Neuronal stem cell (in vitro differentiated cells): ENCODE measurements at regions not wholly inside any gene's neighbourhood (a gene's known extent, or its start where the extent isn't known, plus 50 kb on each side); places are given as distances from the start of the nearest gene placed in this dataset.

Source experiments
- DNase-seq: peaks from one replicate; pipeline ENCODE4 v3.0.0-alpha.2; 2013; ENCODE audit warnings: low spot score
- H2AFZ ChIP-seq: one replicate; pipeline ENCODE4 v1.6.1; 2013; ENCODE audit warnings: mild to moderate bottlenecking, low read length, inconsistent platforms
- H2AK5ac ChIP-seq: 2 replicates; pipeline ENCODE4 v1.6.1; 2013; ENCODE audit warnings: low read depth, mild to moderate bottlenecking, inconsistent platforms, low read length, moderate library complexity, mixed read lengths
- H2BK120ac ChIP-seq: 2 replicates; pipeline ENCODE4 v1.6.1; 2013; ENCODE audit warnings: low read depth, mild to moderate bottlenecking, inconsistent platforms, low read length, moderate library complexity, mixed read lengths
- H2BK12ac ChIP-seq: one replicate; pipeline ENCODE4 v1.6.1; 2013; ENCODE audit warnings: low read length, inconsistent platforms
- H2BK15ac ChIP-seq: 2 replicates; pipeline ENCODE4 v1.6.1; 2013; ENCODE audit warnings: mild to moderate bottlenecking, low read length, inconsistent platforms, mixed read lengths
- H2BK5ac ChIP-seq: one replicate; pipeline ENCODE4 v1.6.1; 2013; ENCODE audit warnings: inconsistent platforms, mild to moderate bottlenecking, low read length, moderate library complexity
- H3K14ac ChIP-seq: one replicate; pipeline ENCODE4 v1.6.1; 2013; ENCODE audit warnings: low read length, inconsistent platforms
- H3K18ac ChIP-seq: 2 replicates; pipeline ENCODE4 v1.6.1; 2013; ENCODE audit warnings: low read length, inconsistent platforms
- H3K23ac ChIP-seq: 2 replicates; pipeline ENCODE4 v1.6.1; 2013; ENCODE audit warnings: low read depth, mild to moderate bottlenecking, mixed read lengths, low read length, inconsistent platforms; ENCODE audit not compliant: poor library complexity
- H3K27ac ChIP-seq: replicated peaks from 3 replicates; pipeline ENCODE4 v1.5.1; 2013; ENCODE audit warnings: low read length, inconsistent platforms
- H3K27me3 ChIP-seq, 3 experiments: 2 replicates each; pipeline ENCODE4 v1.6.1; 2013; ENCODE audit warnings: low read length in 3 of 3, mild to moderate bottlenecking in 2 of 3, inconsistent platforms in 1 of 3, low read depth in 1 of 3, mixed read lengths in 1 of 3, moderate library complexity in 1 of 3; ENCODE audit not compliant: control insufficient read depth in 3 of 3, insufficient read depth in 3 of 3
- H3K36me3 ChIP-seq, 2 donors: replicated peaks in 1 of 2; 2 replicates each; pipeline ENCODE4 v1.6.1; 2013; ENCODE audit warnings: low read length in 2 of 2; ENCODE audit not compliant: control insufficient read depth in 2 of 2, insufficient read depth in 2 of 2
- H3K4ac ChIP-seq: 2 replicates; pipeline ENCODE4 v1.6.1; 2013; ENCODE audit warnings: inconsistent platforms, mild to moderate bottlenecking, low read length, moderate library complexity
- H3K4me1 ChIP-seq, 2 donors: 1 replicate in 1 of 2; 2 replicates in 1 of 2; pipeline ENCODE4 v1.6.1; 2013; ENCODE audit warnings: low read length in 2 of 2, low read depth in 1 of 2; ENCODE audit not compliant: control insufficient read depth in 2 of 2, insufficient read depth in 1 of 2
- H3K4me2 ChIP-seq: one replicate; pipeline ENCODE4 v1.6.1; 2013; ENCODE audit warnings: mild to moderate bottlenecking, low read length, inconsistent platforms; ENCODE audit not compliant: insufficient read depth, poor library complexity, severe bottlenecking
- H3K4me3 ChIP-seq, 2 donors: 2 replicates each; pipeline ENCODE4 v1.5.1; 2013; ENCODE audit warnings: low read length in 2 of 2, mild to moderate bottlenecking in 2 of 2, inconsistent platforms in 1 of 2, moderate library complexity in 1 of 2
- H3K79me1 ChIP-seq: one replicate; pipeline ENCODE4 v1.6.1; 2013; ENCODE audit warnings: low read depth, mild to moderate bottlenecking, inconsistent platforms, low read length, moderate library complexity
- H3K9ac ChIP-seq: one replicate; pipeline ENCODE4 v1.6.1; 2013; ENCODE audit warnings: mild to moderate bottlenecking, low read depth, low read length, inconsistent platforms; ENCODE audit not compliant: poor library complexity
- H3K9me3 ChIP-seq, 2 donors: replicated peaks in 1 of 2; 2 replicates each; pipeline versions ENCODE3 to v1.6.1; 2013; ENCODE audit warnings: low read length in 2 of 2, mild to moderate bottlenecking in 2 of 2, inconsistent platforms in 1 of 2, low read depth in 1 of 2, mixed read lengths in 1 of 2, moderate library complexity in 1 of 2; ENCODE audit not compliant: control insufficient read depth in 2 of 2, insufficient read depth in 1 of 2
- H4K8ac ChIP-seq: one replicate; pipeline ENCODE4 v1.6.1; 2013; ENCODE audit warnings: low read depth, mild to moderate bottlenecking, inconsistent platforms, low read length, moderate library complexity
- H4K91ac ChIP-seq: one replicate; pipeline ENCODE4 v1.6.1; 2013; ENCODE audit warnings: low read length, low read depth, mild to moderate bottlenecking, inconsistent platforms; ENCODE audit not compliant: poor library complexity
- WGBS, 2 donors: extraction: QIAGEN DNeasy Blood & Tissue Kit; methylation state at CpG; one replicate each; pipeline ENCODE4 v1.1.7; 2013; ENCODE audit warnings: missing lambda C conversion rate in 2 of 2, mixed read lengths in 1 of 2; ENCODE audit not compliant: insufficient read length in 2 of 2, insufficient replicate concordance in 1 of 2; ENCODE audit errors: extremely low coverage in 2 of 2; 5-methylcytosine and 5-hydroxymethylcytosine counted together

DNA sequence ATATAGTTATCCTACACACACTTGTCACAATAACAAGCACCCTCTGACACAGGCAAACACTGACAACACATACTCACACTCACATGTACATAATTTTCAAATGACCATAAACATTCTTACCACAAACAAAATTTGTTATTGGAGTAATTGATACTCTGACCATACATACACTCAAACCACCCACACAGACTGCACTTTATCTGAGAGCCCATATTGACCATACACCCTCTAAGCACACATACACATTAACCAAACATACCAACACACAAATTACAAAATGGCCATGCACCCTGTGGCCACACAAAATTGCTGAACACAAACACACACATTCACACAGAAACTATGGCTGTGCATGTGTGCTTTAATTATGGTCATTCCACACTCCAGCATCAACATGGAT, 79.1 kb upstream of the FAM120A start:
- H2BK12ac ChIP-seq = no peak overlapping the region
- no peak overlapping the region for H3K9ac ChIP-seq
- H4K8ac ChIP-seq = no peak overlapping the region
- no peak overlapping the region for H3K27ac ChIP-seq
- DNase-seq = no peak
- no peak overlapping the region for H3K23ac ChIP-seq
- no peaks in the 10 kb centered on the region for H3K79me1 ChIP-seq
- H3K4ac ChIP-seq = no peak overlapping the region
- H2BK15ac ChIP-seq = no peak overlapping the region
- H3K9me3 ChIP-seq = no peaks in the 10 kb centered on the region
- peaks cover 0 to 8% (median 0%) of the 10 kb centered on the region in 3 experiments for H3K27me3 ChIP-seq
- H3K4me3 ChIP-seq = no peak overlapping the region
- no peak overlapping the region for H2AK5ac ChIP-seq
- H2BK5ac ChIP-seq = no peak overlapping the region
- H3K4me2 ChIP-seq = no peak overlapping the region
- no peak overlapping the region for H2BK120ac ChIP-seq
- H2AFZ ChIP-seq = no peak overlapping the region
- no peaks in the 10 kb centered on the region for H3K4me1 ChIP-seq
- no peak overlapping the region for H4K91ac ChIP-seq
- no peak overlapping the region for H3K18ac ChIP-seq
- no peaks in the 10 kb centered on the region for H3K36me3 ChIP-seq
- no peak overlapping the region for H3K14ac ChIP-seq

- Histone ChIP-seq H2BK5ac (no peak overlapping the region), H3K27ac (no peak overlapping the region), H4K91ac (no peak overlapping the region), H3K14ac (no peak overlapping the region), H2BK15ac (no peak overlapping the region), H2BK12ac (no peak overlapping the region), H3K4me1 (no peaks in the 10 kb centered on the region), H3K36me3 (no peaks in the 10 kb centered on the region), H2BK120ac (no peak overlapping the region), H2AFZ (no peak overlapping the region), H3K9ac (no peak overlapping the region), H3K4me2 (no peak overlapping the region), H3K18ac (no peak overlapping the region), H3K23ac (no peak overlapping the region), H3K4me3 (no peak overlapping the region), H3K4ac (no peak overlapping the region), H3K79me1 (no peaks in the 10 kb centered on the region), H3K27me3 (peaks cover 0 to 8% (median 0%) of the 10 kb centered on the region in 3 experiments), H4K8ac (no peak overlapping the region), H2AK5ac (no peak overlapping the region), H3K9me3 (no peaks in the 10 kb centered on the region)
- DNase-seq = no peak
Observed at GRCh38 chr9:93376411-93376810, 75.1 kb upstream of the FAM120A start.

DNA sequence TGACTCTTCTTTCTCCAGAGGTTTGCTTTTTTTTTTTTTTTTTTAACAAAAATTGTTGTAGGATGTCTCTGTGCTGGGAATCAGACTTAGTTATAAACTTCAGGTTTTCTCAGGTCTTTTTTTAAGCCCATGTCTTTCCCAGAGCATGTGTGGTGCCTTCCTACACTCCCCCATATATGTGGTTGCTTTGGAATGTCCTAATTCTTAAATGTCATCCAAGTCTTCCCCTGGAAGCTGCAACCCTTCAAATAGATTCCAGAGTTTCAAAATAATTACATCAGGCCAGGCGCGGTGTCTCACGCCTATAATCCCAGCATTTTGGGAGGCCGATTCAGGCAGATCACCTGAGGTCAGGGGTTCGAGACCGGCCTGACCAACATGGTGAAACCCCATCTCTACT, 73.2 kb upstream of the FAM120A start:
- H2AFZ ChIP-seq = no peak overlapping the region
- H3K9me3 ChIP-seq = no peaks in the 10 kb centered on the region
- no peak for DNase-seq
- H4K8ac ChIP-seq = no peak overlapping the region
- H3K27ac ChIP-seq = no peak overlapping the region
- no peaks in the 10 kb centered on the region for H3K36me3 ChIP-seq
- no CpG with 5 or more reads among the region's 6 CpGs for WGBS, 2 donors
- no peak overlapping the region for H4K91ac ChIP-seq
- no peak overlapping the region for H2BK12ac ChIP-seq
- H3K4me1 ChIP-seq = no peaks in the 10 kb centered on the region
- H3K23ac ChIP-seq = no peak overlapping the region
- no peaks in the 10 kb centered on the region for H3K79me1 ChIP-seq
- no peak overlapping the region for H2BK5ac ChIP-seq
- no peak overlapping the region for H3K9ac ChIP-seq
- peaks cover 0 to 8% (median 0%) of the 10 kb centered on the region in 3 experiments for H3K27me3 ChIP-seq
- H3K18ac ChIP-seq = no peak overlapping the region
- H2BK120ac ChIP-seq = no peak overlapping the region
- no peak overlapping the region for H2BK15ac ChIP-seq
- no peak overlapping the region for H3K4ac ChIP-seq
- no peak overlapping the region for H3K4me3 ChIP-seq
- no peak overlapping the region for H2AK5ac ChIP-seq
- no peak overlapping the region for H3K14ac ChIP-seq
- H3K4me2 ChIP-seq = no peak overlapping the region

DNA sequence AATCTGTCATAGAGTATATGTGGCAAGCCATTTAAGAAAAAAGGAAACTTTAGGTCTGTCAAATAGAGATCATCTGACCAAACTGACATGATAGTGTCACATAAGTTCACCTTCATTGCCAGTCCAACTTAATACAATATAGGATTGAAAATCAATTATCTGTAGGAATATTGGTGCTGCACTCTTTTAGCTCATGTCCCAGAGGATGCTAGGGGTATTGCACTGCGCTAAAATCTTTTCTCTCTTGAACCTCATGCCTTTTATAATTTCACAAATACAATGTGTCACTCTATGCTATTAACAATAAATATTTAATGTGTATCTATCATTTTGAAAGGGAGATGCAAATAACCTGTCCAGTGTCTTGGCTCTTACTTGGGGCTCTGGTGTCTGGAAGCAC, 72.4 kb upstream of the FAM120A start:
- H2AFZ ChIP-seq = no peak overlapping the region
- H3K79me1 ChIP-seq = no peaks in the 10 kb centered on the region
- H3K23ac ChIP-seq = no peak overlapping the region
- no peak overlapping the region for H3K4me2 ChIP-seq
- H3K14ac ChIP-seq = no peak overlapping the region
- no peak overlapping the region for H3K27ac ChIP-seq
- H3K36me3 ChIP-seq = no peaks in the 10 kb centered on the region
- H3K4ac ChIP-seq = no peak overlapping the region
- H2BK15ac ChIP-seq = no peak overlapping the region
- H2BK5ac ChIP-seq = no peak overlapping the region
- no peaks in the 10 kb centered on the region for H3K9me3 ChIP-seq
- no peak overlapping the region for H3K18ac ChIP-seq
- no CpG with 5 or more reads among the region's 1 CpG for WGBS, 2 donors
- DNase-seq = no peak
- no peak overlapping the region for H3K9ac ChIP-seq
- no peak overlapping the region for H4K91ac ChIP-seq
- H3K4me1 ChIP-seq = no peaks in the 10 kb centered on the region
- no peak overlapping the region for H2AK5ac ChIP-seq
- no peak overlapping the region for H2BK12ac ChIP-seq
- no peak overlapping the region for H2BK120ac ChIP-seq
- H4K8ac ChIP-seq = no peak overlapping the region
- H3K4me3 ChIP-seq = no peak overlapping the region
- H3K27me3 ChIP-seq = peaks cover 0 to 8% (median 0%) of the 10 kb centered on the region in 3 experiments
